Loucy (cell line): ENCODE measurements at regions not wholly inside any gene's neighbourhood (a gene's known extent, or its start where the extent isn't known, plus 50 kb on each side); places are given as distances from the start of the nearest gene placed in this dataset.

Experiments
- H2AFZ ChIP-seq: fragments of 200-600 bp; sonication (generic); 2 replicates; pipeline ENCODE4 v1.6.0; 2016; ENCODE audit warnings: antibody characterized with exemption, mild to moderate bottlenecking, low read length, moderate library complexity
- H3F3A ChIP-seq: fragments of 200-600 bp; 2 replicates; pipeline ENCODE4 v1.6.0; 2016; ENCODE audit warnings: antibody characterized with exemption, low read depth, mild to moderate bottlenecking
- H3K27me3 ChIP-seq: fragments of 200-600 bp; sonication (generic); 2 replicates; pipeline ENCODE4 v1.6.1; 2014; ENCODE audit warnings: low read length, mild to moderate bottlenecking; ENCODE audit not compliant: insufficient read depth, poor library complexity, severe bottlenecking
- H3K36me3 ChIP-seq: fragments of 200-600 bp; sonication (generic); 2 replicates; pipeline ENCODE4 v1.6.1; 2016; ENCODE audit warnings: low read length; ENCODE audit not compliant: insufficient read depth
- H3K4me1 ChIP-seq: fragments of 200-600 bp; sonication (generic); 2 replicates; pipeline ENCODE4 v1.5.1; 2014; ENCODE audit warnings: low read length, mild to moderate bottlenecking; ENCODE audit not compliant: insufficient read depth, poor library complexity, severe bottlenecking
- H3K4me2 ChIP-seq: fragments of 200-600 bp; sonication (generic); 2 replicates; pipeline ENCODE4 v1.6.0; 2014; ENCODE audit warnings: antibody characterized with exemption, low read length, low read depth, mild to moderate bottlenecking; ENCODE audit not compliant: poor library complexity, severe bottlenecking
- H3K4me3 ChIP-seq: fragments of 200-600 bp; sonication (generic); 2 replicates; pipeline ENCODE4 v1.5.1; 2014; ENCODE audit warnings: low read length, mild to moderate bottlenecking, mixed read lengths; ENCODE audit not compliant: poor library complexity, severe bottlenecking
- H3K79me2 ChIP-seq: fragments of 200-600 bp; sonication (generic); 2 replicates; pipeline ENCODE4 v1.6.1; 2014; ENCODE audit warnings: low read length; ENCODE audit not compliant: insufficient read depth
- H3K9ac ChIP-seq: fragments of 200-600 bp; sonication (generic); 2 replicates; pipeline ENCODE4 v1.6.0; 2014; ENCODE audit warnings: mild to moderate bottlenecking, low read depth, low read length, moderate library complexity; ENCODE audit not compliant: poor library complexity, severe bottlenecking
- H3K9me2 ChIP-seq: fragments of 200-600 bp; sonication (generic); replicated peaks from 2 replicates; pipeline ENCODE4 v1.6.1; 2016; ENCODE audit warnings: low read depth, low read length, mixed read lengths
- H3K9me3 ChIP-seq: fragments of 200-600 bp; sonication (generic); 2 replicates; pipeline ENCODE4 v1.6.1; 2014; ENCODE audit warnings: mild to moderate bottlenecking, antibody characterized with exemption, low read length, low read depth; ENCODE audit not compliant: insufficient read depth
- H4K20me1 ChIP-seq: fragments of 200-600 bp; sonication (generic); 2 replicates; pipeline ENCODE4 v1.6.0; 2014; ENCODE audit warnings: antibody characterized with exemption, low read length, mild to moderate bottlenecking; ENCODE audit not compliant: insufficient read depth, poor library complexity, severe bottlenecking
- CTCF ChIP-seq: fragments of 200-600 bp; sonication (generic); conservative IDR thresholded peaks from 2 replicates; pipeline ENCODE4 v1.5.1; 2014; ENCODE audit warnings: mild to moderate bottlenecking, antibody characterized with exemption, low read length
- EZH2phosphoT487 ChIP-seq: fragments of 200-600 bp; IDR thresholded peaks from 2 replicates; pipeline ENCODE4 v1.6.1; 2018; ENCODE audit warnings: antibody characterized with exemption, mild to moderate bottlenecking, moderate library complexity, borderline replicate concordance

- no peak for TF ChIP-seq EZH2phosphoT487
- TF ChIP-seq CTCF: no peak
- H3K27me3 ChIP-seq: no peaks in the 10 kb centered on the region
- no peaks in the 10 kb centered on the region for H3K36me3 ChIP-seq
- H3F3A ChIP-seq: no peaks in the 10 kb centered on the region
- H3K4me1 ChIP-seq: no peaks in the 10 kb centered on the region
- H3K9me2 ChIP-seq: no peaks in the 10 kb centered on the region
- H3K9me3 ChIP-seq: no peaks in the 10 kb centered on the region
- no peak overlapping the region for H3K9ac ChIP-seq
- H3K79me2 ChIP-seq: no peaks in the 10 kb centered on the region
- no peak overlapping the region for H2AFZ ChIP-seq
- H3K4me3 ChIP-seq: no peak overlapping the region
- H3K4me2 ChIP-seq: no peak overlapping the region
- H4K20me1 ChIP-seq: no peaks in the 10 kb centered on the region
These were observed 479.0 kb downstream of the CYLC2 start for GRCh38 chr9:103474156-103474555.

DNA sequence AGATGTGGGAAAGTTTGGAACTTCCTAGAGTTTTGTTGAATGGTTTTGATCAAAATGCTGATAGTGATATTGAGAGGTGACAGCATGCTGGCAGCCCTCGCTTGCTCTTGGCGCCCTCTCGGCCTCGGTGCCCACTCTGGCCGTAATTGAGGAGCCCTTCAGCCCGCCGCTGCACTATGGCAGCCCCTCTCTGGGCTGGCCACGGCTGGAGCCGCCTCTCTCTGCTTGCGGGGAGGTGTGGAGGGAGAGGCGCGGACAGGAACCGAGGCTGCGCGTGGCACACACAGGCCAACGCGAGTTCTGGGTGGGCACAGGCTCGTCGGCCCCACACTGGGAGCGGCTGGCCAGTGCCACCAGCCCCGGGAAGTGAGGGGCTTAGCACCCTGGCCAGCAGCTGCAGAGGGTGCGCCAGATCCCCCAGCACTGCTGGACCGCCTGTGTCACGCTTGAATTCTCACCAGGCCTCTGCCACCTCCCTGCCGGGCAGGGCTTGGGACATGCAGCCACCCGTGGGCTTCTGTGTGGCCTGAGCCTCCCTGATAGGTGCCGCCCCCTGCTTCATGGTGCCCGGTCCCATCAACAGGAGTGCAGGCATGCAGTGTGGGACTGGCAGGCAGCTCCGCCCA, 488.5 kb downstream of the CYLC2 start:
- Histone ChIP-seq H3K4me3 (no peak overlapping the region), H3F3A (no peaks in the 10 kb centered on the region), H3K4me1 (no peaks in the 10 kb centered on the region), H3K36me3 (no peaks in the 10 kb centered on the region), H3K9ac (no peak overlapping the region), H4K20me1 (no peaks in the 10 kb centered on the region), H3K79me2 (no peaks in the 10 kb centered on the region), H2AFZ (no peak overlapping the region), H3K9me2 (no peaks in the 10 kb centered on the region), H3K27me3 (no peaks in the 10 kb centered on the region), H3K4me2 (no peak overlapping the region), H3K9me3 (no peaks in the 10 kb centered on the region)
- TF ChIP-seq EZH2phosphoT487 (no peak), CTCF (no peak)

DNA sequence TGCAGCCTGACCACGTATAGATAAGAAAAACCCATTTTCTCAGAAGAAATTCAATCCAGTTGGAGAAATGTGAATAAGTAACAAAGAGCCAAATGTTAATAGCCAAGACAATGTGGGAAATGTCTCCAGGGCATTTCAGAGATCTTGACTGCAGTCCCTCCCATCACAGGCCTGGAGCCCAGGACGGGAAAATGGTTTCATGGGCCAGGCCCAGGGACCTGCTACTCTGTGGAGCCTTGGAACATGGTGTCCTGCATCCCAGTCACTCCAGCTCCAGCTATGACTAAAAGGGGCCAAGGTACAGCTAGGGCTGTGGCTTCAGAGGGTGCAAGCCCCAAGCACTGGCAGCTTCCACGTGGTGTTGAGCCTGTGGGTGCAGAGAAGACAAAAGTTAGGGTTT, 490.0 kb downstream of the CYLC2 start:
- H3K27me3 ChIP-seq: no peaks in the 10 kb centered on the region
- H3K4me2 ChIP-seq: no peak overlapping the region
- no peaks in the 10 kb centered on the region for H3K9me2 ChIP-seq
- H2AFZ ChIP-seq: no peak overlapping the region
- no peaks in the 10 kb centered on the region for H3K9me3 ChIP-seq
- H3K4me3 ChIP-seq: no peak overlapping the region
- TF ChIP-seq EZH2phosphoT487 (no peak), CTCF (no peak)
- H3F3A ChIP-seq: no peaks in the 10 kb centered on the region
- no peaks in the 10 kb centered on the region for H4K20me1 ChIP-seq
- H3K9ac ChIP-seq: no peak overlapping the region
- H3K79me2 ChIP-seq: no peaks in the 10 kb centered on the region
- H3K36me3 ChIP-seq: no peaks in the 10 kb centered on the region
- H3K4me1 ChIP-seq: no peaks in the 10 kb centered on the region
